H9 (cell line): ENCODE measurements at regions not wholly inside any gene's neighbourhood (a gene's known extent, or its start where the extent isn't known, plus 50 kb on each side); places are given as distances from the start of the nearest gene placed in this dataset.

Experiments
- DNase-seq: peaks from one replicate; pipeline ENCODE4 v3.0.0-alpha.2; 2017
- H2AFZ ChIP-seq: one replicate; pipeline ENCODE4 v1.6.1; 2013; ENCODE audit warnings: mild to moderate bottlenecking, low read length, control low read depth, moderate library complexity
- H2AK5ac ChIP-seq: 2 replicates; pipeline ENCODE4 v1.6.1; 2013; ENCODE audit warnings: low read length, control low read depth, mixed read lengths; ENCODE audit not compliant: insufficient read length
- H2BK120ac ChIP-seq: one replicate; pipeline ENCODE4 v1.6.1; 2013; ENCODE audit warnings: low read depth, mild to moderate bottlenecking, low read length, control low read depth, inconsistent platforms; ENCODE audit not compliant: poor library complexity, severe bottlenecking
- H2BK12ac ChIP-seq: 2 replicates; pipeline ENCODE4 v1.6.1; 2013; ENCODE audit warnings: low read length, control low read depth, mixed read lengths, low read depth; ENCODE audit not compliant: insufficient read length
- H2BK15ac ChIP-seq: 2 replicates; pipeline ENCODE4 v1.6.1; 2013; ENCODE audit warnings: low read depth, low read length, control low read depth
- H2BK20ac ChIP-seq: one replicate; pipeline ENCODE4 v1.6.1; 2013; ENCODE audit warnings: low read depth, mild to moderate bottlenecking, low read length, control low read depth, inconsistent platforms; ENCODE audit not compliant: poor library complexity, severe bottlenecking
- H2BK5ac ChIP-seq: 2 replicates; pipeline ENCODE4 v1.6.1; 2013; ENCODE audit warnings: low read length, control low read depth, mixed read lengths; ENCODE audit not compliant: insufficient read length
- H3K14ac ChIP-seq: 2 replicates; pipeline ENCODE4 v1.6.1; 2013; ENCODE audit warnings: low read length, control low read depth; ENCODE audit not compliant: insufficient read depth
- H3K18ac ChIP-seq: 2 replicates; pipeline ENCODE4 v1.6.1; 2013; ENCODE audit warnings: low read depth, mild to moderate bottlenecking, mixed read lengths, low read length, control low read depth; ENCODE audit not compliant: insufficient read length
- H3K23ac ChIP-seq: 2 replicates; pipeline ENCODE4 v1.6.1; 2013; ENCODE audit warnings: low read length, control low read depth, mixed read lengths, low read depth; ENCODE audit not compliant: insufficient read length
- H3K23me2 ChIP-seq: 2 replicates; pipeline ENCODE4 v1.6.1; 2013; ENCODE audit warnings: low read depth, mild to moderate bottlenecking, mixed read lengths, low read length, control low read depth; ENCODE audit not compliant: insufficient read length, poor library complexity, severe bottlenecking
- H3K27ac ChIP-seq: 2 replicates; pipeline ENCODE4 v1.5.1; 2013; ENCODE audit warnings: low read length, control low read depth, mixed read lengths, low read depth; ENCODE audit not compliant: insufficient read length
- H3K27me3 ChIP-seq: 2 replicates; pipeline ENCODE4 v1.6.1; 2013; ENCODE audit warnings: low read length, control low read depth, inconsistent platforms; ENCODE audit not compliant: insufficient read depth
- H3K4ac ChIP-seq: 2 replicates; pipeline ENCODE4 v1.6.1; 2013; ENCODE audit warnings: low read depth, mild to moderate bottlenecking, control low read depth, inconsistent platforms, low read length, moderate library complexity
- H3K4me1 ChIP-seq: 2 replicates; pipeline ENCODE4 v1.6.1; 2013; ENCODE audit warnings: low read length, control low read depth, inconsistent platforms; ENCODE audit not compliant: insufficient read depth
- H3K4me2 ChIP-seq: 2 replicates; pipeline ENCODE4 v1.6.1; 2013; ENCODE audit warnings: low read length, control low read depth, mixed read lengths; ENCODE audit not compliant: insufficient read length, insufficient read depth
- H3K56ac ChIP-seq: 2 replicates; pipeline ENCODE4 v1.6.1; 2013; ENCODE audit warnings: low read depth, mild to moderate bottlenecking, mixed read lengths, low read length, control low read depth; ENCODE audit not compliant: insufficient read length
- H3K79me1 ChIP-seq: 2 replicates; pipeline ENCODE4 v1.6.1; 2013; ENCODE audit warnings: low read depth, mild to moderate bottlenecking, moderate library complexity, low read length, control low read depth, inconsistent platforms; ENCODE audit not compliant: insufficient read depth, poor library complexity, severe bottlenecking
- H3K79me2 ChIP-seq: 2 replicates; pipeline ENCODE4 v1.6.1; 2013; ENCODE audit warnings: low read length, control low read depth, inconsistent platforms; ENCODE audit not compliant: insufficient read depth
- H3K9ac ChIP-seq: 2 replicates; pipeline ENCODE4 v1.6.1; 2013; ENCODE audit warnings: low read length, control low read depth, mixed read lengths; ENCODE audit not compliant: insufficient read length; ENCODE audit errors: extremely low read depth
- H3K9me3 ChIP-seq: one replicate; pipeline ENCODE4 v1.6.1; 2013; ENCODE audit warnings: low read depth, low read length, inconsistent platforms; ENCODE audit not compliant: control insufficient read depth
- H3T11ph ChIP-seq: one replicate; pipeline ENCODE4 v1.6.1; 2013; ENCODE audit warnings: mild to moderate bottlenecking, low read length, control low read depth, inconsistent platforms
- H4K20me1 ChIP-seq: one replicate; pipeline ENCODE4 v1.6.1; 2013; ENCODE audit not compliant: control insufficient read depth, insufficient read length, insufficient read depth
- H4K5ac ChIP-seq: 2 replicates; pipeline ENCODE4 v1.6.1; 2013; ENCODE audit warnings: low read depth, mild to moderate bottlenecking, mixed read lengths, low read length, control low read depth; ENCODE audit not compliant: insufficient read length
- H4K8ac ChIP-seq: replicated peaks from 2 replicates; pipeline ENCODE4 v1.6.1; 2013; ENCODE audit warnings: low read length, control low read depth, mixed read lengths, low read depth; ENCODE audit not compliant: insufficient read length
- H4K91ac ChIP-seq: 2 replicates; pipeline ENCODE4 v1.6.1; 2013; ENCODE audit warnings: low read depth, mild to moderate bottlenecking, moderate library complexity, mixed read lengths, low read length, control low read depth; ENCODE audit not compliant: insufficient read length
- H3K27ac Mint-ChIP-seq, 3 experiments: 2 replicates in 2 of 3; 3 replicates in 1 of 3; pipeline ENCODE4 v1.8.0; 2020 to 2021; ENCODE audit warnings: mixed read lengths in 3 of 3, mild to moderate bottlenecking in 1 of 3, moderate library complexity in 1 of 3
- H3K27me3 Mint-ChIP-seq: 2 replicates; pipeline ENCODE4 v1.8.0; 2021; ENCODE audit warnings: low read depth, mild to moderate bottlenecking, moderate library complexity, mixed read lengths
- H3K36me3 Mint-ChIP-seq, 3 experiments: 2 replicates in 2 of 3; 3 replicates in 1 of 3; pipeline ENCODE4 v1.8.0; 2020 to 2021; ENCODE audit warnings: low read depth in 3 of 3, mixed read lengths in 3 of 3; ENCODE audit not compliant: insufficient read depth in 1 of 3
- H3K4me1 Mint-ChIP-seq, 2 experiments: 2 replicates each; pipeline ENCODE4 v1.8.0; 2020; ENCODE audit warnings: mixed read lengths in 2 of 2
- H3K4me3 Mint-ChIP-seq, 2 experiments: 2 replicates in 1 of 2; 3 replicates in 1 of 2; pipeline ENCODE4 v1.8.0; 2020 to 2021; ENCODE audit warnings: mild to moderate bottlenecking in 2 of 2, mixed read lengths in 2 of 2, moderate library complexity in 1 of 2
- H3K9me3 Mint-ChIP-seq, 2 experiments: 2 replicates in 1 of 2; 3 replicates in 1 of 2; pipeline ENCODE4 v1.8.0; 2020; ENCODE audit warnings: mild to moderate bottlenecking in 2 of 2, mixed read lengths in 2 of 2, moderate library complexity in 1 of 2
- CTCF ChIP-seq: fragments of 200-600 bp; sonication (generic); conservative IDR thresholded peaks from 3 replicates; pipeline ENCODE4 v1.8.0; 2021; ENCODE audit warnings: antibody characterized with exemption, mild to moderate bottlenecking
- WGBS: extraction: QIAGEN DNeasy Blood & Tissue Kit; methylation state at CpG from one replicate; pipeline ENCODE4 v1.1.7; 2013; ENCODE audit warnings: missing lambda C conversion rate, low lambda C conversion rate, mixed read lengths; ENCODE audit not compliant: insufficient read length; ENCODE audit errors: extremely low coverage; 5-methylcytosine and 5-hydroxymethylcytosine counted together

- no peak overlapping the region for H4K91ac ChIP-seq
- H2BK120ac ChIP-seq = no peak overlapping the region
- H2BK12ac ChIP-seq = no peak overlapping the region
- no peak overlapping the region for H4K5ac ChIP-seq
- H2BK5ac ChIP-seq = no peak overlapping the region
- H3K56ac ChIP-seq = no peak overlapping the region
- H3K9me3 ChIP-seq = no peaks in the 10 kb centered on the region
- Mint-ChIP-seq H3K36me3 (no peaks in the 10 kb centered on the region), H3K4me3 (no peak overlapping the region), H3K27ac (peak overlapping the region in 1 of 3 experiments; percentile 7; a peak in 1 of 7 replicates), H3K27me3 (peaks cover 2% of the 10 kb centered on the region), H3K9me3 (no peaks in the 10 kb centered on the region), H3K4me1 (peaks cover under 1 to 4% of the 10 kb centered on the region in 2 experiments; a peak in 2 of 4 replicates)
- H4K20me1 ChIP-seq = no peaks in the 10 kb centered on the region
- no peak overlapping the region for H3T11ph ChIP-seq
- H2AFZ ChIP-seq = no peak overlapping the region
- no peak overlapping the region for H3K9ac ChIP-seq
- no peaks in the 10 kb centered on the region for H3K27me3 ChIP-seq
- no peak overlapping the region for H3K18ac ChIP-seq
- no peaks in the 10 kb centered on the region for H3K79me2 ChIP-seq
- no peak overlapping the region for H2AK5ac ChIP-seq
- no peak overlapping the region for H2BK15ac ChIP-seq
- TF ChIP-seq CTCF = no peak
- no CpG with 5 or more reads among the region's 3 CpGs for WGBS
- no peak overlapping the region for H4K8ac ChIP-seq
- H3K4ac ChIP-seq = no peak overlapping the region
- no peak overlapping the region for H3K27ac ChIP-seq
- no peak overlapping the region for H2BK20ac ChIP-seq
- H3K14ac ChIP-seq = no peak overlapping the region
- H3K23ac ChIP-seq = no peak overlapping the region
- no peak overlapping the region for H3K4me2 ChIP-seq
- H3K23me2 ChIP-seq = no peaks in the 10 kb centered on the region
- H3K4me1 ChIP-seq = no peaks in the 10 kb centered on the region
- H3K79me1 ChIP-seq = no peaks in the 10 kb centered on the region
- no peak for DNase-seq
These were observed 326.4 kb downstream of the SOX9 start for GRCh38 chr17:72447251-72447640.
